SH-SY5Y (cell line): ENCODE measurements at regions not wholly inside any gene's neighbourhood (a gene's known extent, or its start where the extent isn't known, plus 50 kb on each side); places are given as distances from the start of the nearest gene placed in this dataset.

ENCODE experiments used
- GATA2 ChIP-seq: IDR thresholded peaks from 2 replicates; pipeline ENCODE4 v1.6.1; 2011; ENCODE audit warnings: mild to moderate bottlenecking, low read depth, low read length
- GATA3 ChIP-seq: IDR thresholded peaks from 2 replicates; pipeline ENCODE4 v1.6.1; 2011; ENCODE audit warnings: low read depth, mild to moderate bottlenecking, low read length, moderate library complexity

DNA sequence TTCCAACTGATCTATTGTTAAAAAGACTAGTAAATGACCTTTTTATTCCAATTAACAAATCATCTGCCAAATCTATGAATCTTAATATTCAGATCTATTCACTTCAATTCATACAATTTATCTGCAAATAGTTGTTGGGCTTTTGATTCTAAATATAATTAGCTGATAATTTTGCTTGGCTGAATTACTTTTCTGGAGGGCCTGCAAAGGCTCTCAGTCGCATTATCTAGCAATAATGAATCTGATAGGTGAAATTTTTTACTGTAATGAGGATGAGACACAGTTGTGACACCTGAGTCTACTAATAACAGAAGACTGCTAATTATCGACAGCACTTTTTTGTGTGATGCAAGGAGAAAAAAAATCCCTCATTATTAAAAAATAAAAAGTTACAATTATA lies 565.1 kb downstream of the ZEB2 start:
- TF ChIP-seq GATA2 (no peak), GATA3 (no peak)
